Right lobe of liver (tissue), 6 donors: ENCODE measurements at regions not wholly inside any gene's neighbourhood (a gene's known extent, or its start where the extent isn't known, plus 50 kb on each side); places are given as distances from the start of the nearest gene placed in this dataset.

ENCODE experiments used
- ATAC-seq, 4 donors: fragments of 200-7000 bp; cut with Tn5 transposase; one replicate each; pipeline ENCODE4 v1.9.1; 2020; ENCODE audit warnings: mild to moderate bottlenecking in 4 of 4, moderate library complexity in 4 of 4
- DNase-seq, 3 donors: peaks; one replicate each; pipeline ENCODE4 v3.0.0-alpha.2; 2020
- H3K27ac ChIP-seq, 3 donors: fragments of 200-600 bp; one replicate each; pipeline ENCODE4 v1.8.0; 2022
- H3K27me3 ChIP-seq, 2 donors: fragments of 200-600 bp; one replicate each; pipeline ENCODE4 v1.8.0; 2022
- H3K36me3 ChIP-seq, 4 donors: fragments of 200-600 bp; sonication (generic) in 1 of 4; one replicate each; pipeline versions ENCODE4 v1.5.1 to v1.8.0; 2017 to 2022; ENCODE audit warnings: control low read depth in 1 of 4
- H3K4me1 ChIP-seq, 4 donors: fragments of 200-600 bp; sonication (generic) in 1 of 4; one replicate each; pipeline versions ENCODE4 v1.5.1 to v1.8.0; 2017 to 2022; ENCODE audit warnings: control low read depth in 1 of 4
- H3K4me3 ChIP-seq, 3 donors: fragments of 200-600 bp; one replicate each; pipeline ENCODE4 v1.8.0; 2022
- H3K9me3 ChIP-seq, 4 donors: fragments of 200-600 bp; sonication (generic) in 1 of 4; one replicate each; pipeline versions ENCODE4 v1.5.1 to v1.8.0; 2017 to 2022; ENCODE audit warnings: control low read depth in 1 of 4
- CTCF ChIP-seq, 4 donors: fragments of 200-600 bp in 3 of 4; fragments of 450-650 bp in 1 of 4; IDR thresholded peaks; one replicate each; pipeline versions ENCODE4 v1.5.1 to v1.8.0; 2016 to 2022; ENCODE audit warnings: antibody characterized with exemption in 4 of 4, mild to moderate bottlenecking in 2 of 4
- POLR2A ChIP-seq: fragments of 450-650 bp; IDR thresholded peaks from one replicate; pipeline ENCODE4 v1.6.1; 2017; ENCODE audit warnings: antibody characterized with exemption, mild to moderate bottlenecking
- WGBS: methylation state at CpG from one replicate; pipeline ENCODE4 v1.1.6; 2018; ENCODE audit warnings: low coverage, low lambda C conversion rate; ENCODE audit not compliant: insufficient coverage; ENCODE audit errors: missing lambda C conversion rate; 5-methylcytosine and 5-hydroxymethylcytosine counted together
- intact Hi-C, 2 donors: fragments of 100-400 bp; cut with DNase I; formaldehyde crosslinking; loops; one replicate each; pipeline versions ENCODE4 v1.11.2 to v1.14.1; 2022
- donor health status: DM: no; HTN: yes; CAD: no.
- donor health status: DM: no; HTN: no; CAD: no.
- donor health status: DM: no; HTN: no; CAD: no.
- donor health status: DM: no; HTN: yes; CAD: no.
- donor health status: DM: no; HTN: yes; CAD: no.

- ATAC-seq (no peak), DNase-seq (no peak)
- H3K4me1 ChIP-seq: no peaks in the 10 kb centered on the region
- TF ChIP-seq CTCF (IDR thresholded peaks at IDR 0.05) (no peak), POLR2A (no peak)
- no peak overlapping the region for H3K4me3 ChIP-seq
- H3K27ac ChIP-seq: no peak overlapping the region
- intact Hi-C loops: no loop called here
- no peaks in the 10 kb centered on the region for H3K27me3 ChIP-seq
- H3K36me3 ChIP-seq: no peaks in the 10 kb centered on the region
- WGBS: 64% methylated on average over 2 of the region's 2 CpGs
- no peaks in the 10 kb centered on the region for H3K9me3 ChIP-seq
Measured at GRCh38 chr4:19888587-19888986, 363.1 kb upstream of the SLIT2 start.

- no peaks in the 10 kb centered on the region for H3K27me3 ChIP-seq
- H3K27ac ChIP-seq: no peak overlapping the region
- DNase-seq (no peak), ATAC-seq (no peak)
- TF ChIP-seq POLR2A (no peak), CTCF (IDR thresholded peaks at IDR 0.05) (no peak)
- intact Hi-C loops: no loop called here
- H3K9me3 ChIP-seq: no peaks in the 10 kb centered on the region
- no peaks in the 10 kb centered on the region for H3K36me3 ChIP-seq
- no peaks in the 10 kb centered on the region for H3K4me1 ChIP-seq
- H3K4me3 ChIP-seq: no peak overlapping the region
Measured at GRCh38 chr4:19883841-19884240, 367.9 kb upstream of the SLIT2 start.

GRCh38 chr4:19880206-19880605 is 371.5 kb upstream of the SLIT2 start:
- DNase-seq (no peak), ATAC-seq (no peak)
- intact Hi-C loops: no loop called here
- Histone ChIP-seq H3K4me3 (no peak overlapping the region), H3K27ac (no peak overlapping the region), H3K9me3 (no peaks in the 10 kb centered on the region), H3K36me3 (no peaks in the 10 kb centered on the region), H3K27me3 (no peaks in the 10 kb centered on the region), H3K4me1 (no peaks in the 10 kb centered on the region)
- WGBS: 21% methylated on average over 5 of the region's 5 CpGs
- TF ChIP-seq CTCF (IDR thresholded peaks at IDR 0.05) (no peak), POLR2A (no peak)

DNA sequence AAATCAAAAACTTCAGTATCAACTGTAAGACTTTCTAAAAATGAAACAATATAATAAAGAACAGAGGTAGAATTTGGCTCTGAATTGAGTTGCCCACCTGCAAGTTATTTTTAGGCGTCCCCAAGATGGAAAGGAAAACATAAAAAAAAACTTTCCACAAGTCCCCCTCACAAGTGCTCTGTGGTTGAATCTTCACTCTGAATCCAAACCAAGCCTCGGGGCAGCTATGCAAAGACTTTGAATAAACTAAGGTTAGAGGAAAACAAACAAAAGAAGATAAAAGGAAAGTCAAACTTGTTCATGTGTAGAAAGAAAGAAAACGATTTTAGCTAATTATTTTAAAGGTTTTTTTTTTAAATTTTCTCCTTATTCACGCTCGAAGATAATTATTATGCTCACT is 372.4 kb upstream of the SLIT2 start:
- H3K4me1 ChIP-seq: no peaks in the 10 kb centered on the region
- ATAC-seq (no peak), DNase-seq (no peak)
- no peak overlapping the region for H3K4me3 ChIP-seq
- WGBS: 29% methylated on average over 5 of the region's 5 CpGs
- H3K36me3 ChIP-seq: no peaks in the 10 kb centered on the region
- H3K27ac ChIP-seq: no peak overlapping the region
- intact Hi-C loops: no loop called here
- no peaks in the 10 kb centered on the region for H3K27me3 ChIP-seq
- TF ChIP-seq POLR2A (no peak), CTCF (IDR thresholded peaks at IDR 0.05) (no peak)
- no peaks in the 10 kb centered on the region for H3K9me3 ChIP-seq

DNA sequence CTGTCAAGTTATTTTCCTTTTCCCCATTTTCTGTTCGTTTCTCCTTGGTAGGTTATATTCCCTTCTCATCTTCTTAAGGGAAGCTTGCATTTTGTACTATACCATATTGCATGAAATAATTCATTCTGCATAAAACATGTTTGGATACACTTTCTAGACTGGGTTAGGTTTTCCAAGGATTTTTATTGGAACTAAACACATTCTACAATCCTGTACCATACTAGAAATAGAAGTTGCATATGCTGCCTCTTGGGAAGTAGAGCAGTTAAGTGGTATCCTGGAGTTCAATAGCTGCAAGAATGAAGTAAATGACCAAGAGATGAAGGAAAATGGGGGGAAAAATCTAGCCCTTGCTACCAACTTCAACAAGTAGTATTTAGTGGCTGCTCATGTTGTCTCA is 393.7 kb upstream of the SLIT2 start:
- TF ChIP-seq CTCF (IDR thresholded peaks at IDR 0.05): no peak
- WGBS: 47% methylated on average over 1 of the region's 1 CpG
- H3K27me3 ChIP-seq: no peaks in the 10 kb centered on the region
- H3K36me3 ChIP-seq: no peaks in the 10 kb centered on the region
- DNase-seq: no peak
- no peak overlapping the region for H3K4me3 ChIP-seq
- no peaks in the 10 kb centered on the region for H3K4me1 ChIP-seq
- no peak for ATAC-seq
- intact Hi-C loops: no loop called here
- H3K9me3 ChIP-seq: no peaks in the 10 kb centered on the region
- no peak overlapping the region for H3K27ac ChIP-seq
